SH-SY5Y (cell line): ENCODE measurements at regions not wholly inside any gene's neighbourhood (a gene's known extent, or its start where the extent isn't known, plus 50 kb on each side); places are given as distances from the start of the nearest gene placed in this dataset.

Experiments
- GATA2 ChIP-seq: IDR thresholded peaks from 2 replicates; pipeline ENCODE4 v1.6.1; 2011; ENCODE audit warnings: mild to moderate bottlenecking, low read depth, low read length
- GATA3 ChIP-seq: IDR thresholded peaks from 2 replicates; pipeline ENCODE4 v1.6.1; 2011; ENCODE audit warnings: low read depth, mild to moderate bottlenecking, low read length, moderate library complexity

DNA sequence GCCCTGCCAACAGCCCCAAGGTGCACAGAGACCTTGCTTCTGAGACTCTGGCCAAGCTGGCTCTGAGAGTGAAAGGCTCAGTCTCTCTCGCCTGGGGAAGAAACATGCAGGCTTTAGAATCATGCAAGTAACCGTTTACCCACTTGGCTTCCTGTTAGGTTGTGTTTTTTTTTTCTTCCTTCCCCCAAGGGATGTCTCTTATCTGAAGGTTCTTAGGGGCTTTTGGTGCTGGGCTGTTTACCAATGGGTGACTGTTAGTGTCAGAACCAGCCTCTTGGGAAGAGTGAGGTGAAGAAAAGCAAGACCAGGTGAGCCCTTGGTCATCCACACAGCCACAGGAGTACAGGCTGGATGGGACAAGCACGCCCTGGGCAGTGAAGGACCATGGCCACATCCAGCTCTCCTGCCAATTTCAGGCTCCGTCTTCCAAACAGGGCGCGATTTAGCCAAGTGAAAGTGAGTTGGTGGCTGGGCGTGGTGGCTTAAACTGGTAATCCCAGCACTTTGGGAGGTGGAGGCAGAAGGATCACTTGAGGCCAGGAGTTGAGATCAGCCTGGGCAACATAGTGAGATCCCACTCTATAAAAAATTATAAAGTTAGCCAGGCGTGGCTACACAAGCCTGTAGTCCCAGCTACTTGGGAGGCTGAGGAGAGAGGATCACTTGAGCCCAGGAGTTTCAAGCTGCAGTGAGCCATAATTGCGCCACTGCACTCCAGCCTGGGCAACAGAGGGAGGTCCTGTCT lies 76.3 kb upstream of the CUX1 start:
- TF ChIP-seq GATA3 (no peak), GATA2 (no peak)
